Kidney (tissue), 13 donors: ENCODE measurements at regions not wholly inside any gene's neighbourhood (a gene's known extent, or its start where the extent isn't known, plus 50 kb on each side); places are given as distances from the start of the nearest gene placed in this dataset.

Experiments
- DNase-seq, 5 donors: peaks; one replicate each; pipeline ENCODE4 v3.0.0-alpha.2; 2013 to 2020
- FAIRE-seq: peaks from 2 replicates; lab custom pipeline; 2012; peaks lifted over from hg19 to GRCh38; lab: Jason Lieb, UNC
- H3K27ac ChIP-seq, 2 donors: one replicate each; pipeline ENCODE4 v1.7.0; 2013; ENCODE audit warnings: low read depth in 2 of 2, low read length in 2 of 2, inconsistent platforms in 1 of 2
- H3K27me3 ChIP-seq: one replicate; pipeline ENCODE4 v1.7.1; 2013; ENCODE audit warnings: low read length, inconsistent platforms; ENCODE audit not compliant: control insufficient read depth, insufficient read depth
- H3K36me3 ChIP-seq, 3 donors: one replicate each; pipeline versions ENCODE4 v1.7.0 to v1.7.1; 2013; ENCODE audit warnings: low read length in 3 of 3, control low read depth in 1 of 3, inconsistent platforms in 1 of 3; ENCODE audit not compliant: insufficient read depth in 3 of 3, control insufficient read depth in 2 of 3
- H3K4me1 ChIP-seq, 3 donors: one replicate each; pipeline versions ENCODE4 v1.7.0 to v1.7.1; 2013; ENCODE audit warnings: low read length in 3 of 3, inconsistent platforms in 1 of 3, low read depth in 1 of 3; ENCODE audit not compliant: control insufficient read depth in 2 of 3, insufficient read depth in 2 of 3
- H3K4me3 ChIP-seq, 3 donors: one replicate each; pipeline versions ENCODE4 v1.7.0 to v1.8.1; 2013; ENCODE audit warnings: low read length in 3 of 3, control low read depth in 1 of 3, inconsistent platforms in 1 of 3
- H3K9ac ChIP-seq, 3 donors: one replicate each; pipeline versions ENCODE4 v1.7.0 to v1.7.1; 2013; ENCODE audit warnings: low read length in 3 of 3, control low read depth in 1 of 3, inconsistent platforms in 1 of 3
- H3K9me3 ChIP-seq, 3 donors: one replicate each; pipeline versions ENCODE4 v1.7.0 to v1.7.1; 2013; ENCODE audit warnings: low read length in 3 of 3, control low read depth in 1 of 3, inconsistent platforms in 1 of 3; ENCODE audit not compliant: control insufficient read depth in 2 of 3, insufficient read depth in 1 of 3
- intact Hi-C: fragments of 100-400 bp; cut with DNase I; formaldehyde crosslinking; loops from one replicate; pipeline ENCODE4 v1.11.1; 2022
- TF ChIP-seq, protein P1 (sequence below): IDR thresholded peaks from 3 replicates; pipeline ENCODE4 v1.5.1; 2012; ENCODE audit warnings: mild to moderate bottlenecking, moderate library complexity, borderline replicate concordance; ENCODE audit not compliant: insufficient read depth; ENCODE audit errors: extremely low read depth
- donor health status: control.
- donor health status: control.
- donor health status: control.
- donor health status: control.
- donor health status: control.
- donor health status: DM: yes; HTN: yes; CAD: no.
- donor health status: Normal renal cell carcinoma (clear cell type).

DNA sequence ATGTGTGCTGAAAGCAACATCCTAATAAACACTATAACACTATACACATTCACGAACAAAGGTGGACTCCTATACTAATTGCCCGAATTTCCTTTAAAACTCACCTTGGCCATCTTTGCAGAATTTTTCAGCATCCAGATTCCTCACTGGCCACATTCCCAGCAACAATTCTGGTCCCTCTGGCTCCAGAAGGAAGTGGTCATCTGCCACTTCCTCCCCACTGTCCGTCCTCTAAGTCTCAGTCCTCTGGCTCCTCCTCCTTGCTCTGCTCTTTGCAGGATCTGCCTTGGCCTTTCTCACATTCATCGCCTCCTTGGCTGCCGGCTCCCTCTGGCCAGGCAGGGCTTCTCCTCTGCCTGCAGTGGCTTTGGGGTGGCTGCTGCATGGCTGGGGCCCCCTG lies 426.0 kb downstream of the FUT8 start:
- Histone ChIP-seq H3K27ac (no peak overlapping the region), H3K36me3 (no peaks in the 10 kb centered on the region), H3K4me3 (no peak overlapping the region), H3K27me3 (no peaks in the 10 kb centered on the region), H3K4me1 (no peaks in the 10 kb centered on the region), H3K9ac (no peak overlapping the region), H3K9me3 (no peaks in the 10 kb centered on the region)
- intact Hi-C loops: no loop called here
- TF ChIP-seq, protein P1, sequence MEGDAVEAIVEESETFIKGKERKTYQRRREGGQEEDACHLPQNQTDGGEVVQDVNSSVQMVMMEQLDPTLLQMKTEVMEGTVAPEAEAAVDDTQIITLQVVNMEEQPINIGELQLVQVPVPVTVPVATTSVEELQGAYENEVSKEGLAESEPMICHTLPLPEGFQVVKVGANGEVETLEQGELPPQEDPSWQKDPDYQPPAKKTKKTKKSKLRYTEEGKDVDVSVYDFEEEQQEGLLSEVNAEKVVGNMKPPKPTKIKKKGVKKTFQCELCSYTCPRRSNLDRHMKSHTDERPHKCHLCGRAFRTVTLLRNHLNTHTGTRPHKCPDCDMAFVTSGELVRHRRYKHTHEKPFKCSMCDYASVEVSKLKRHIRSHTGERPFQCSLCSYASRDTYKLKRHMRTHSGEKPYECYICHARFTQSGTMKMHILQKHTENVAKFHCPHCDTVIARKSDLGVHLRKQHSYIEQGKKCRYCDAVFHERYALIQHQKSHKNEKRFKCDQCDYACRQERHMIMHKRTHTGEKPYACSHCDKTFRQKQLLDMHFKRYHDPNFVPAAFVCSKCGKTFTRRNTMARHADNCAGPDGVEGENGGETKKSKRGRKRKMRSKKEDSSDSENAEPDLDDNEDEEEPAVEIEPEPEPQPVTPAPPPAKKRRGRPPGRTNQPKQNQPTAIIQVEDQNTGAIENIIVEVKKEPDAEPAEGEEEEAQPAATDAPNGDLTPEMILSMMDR: no peak
- FAIRE-seq (no peak), DNase-seq (no peak)

DNA sequence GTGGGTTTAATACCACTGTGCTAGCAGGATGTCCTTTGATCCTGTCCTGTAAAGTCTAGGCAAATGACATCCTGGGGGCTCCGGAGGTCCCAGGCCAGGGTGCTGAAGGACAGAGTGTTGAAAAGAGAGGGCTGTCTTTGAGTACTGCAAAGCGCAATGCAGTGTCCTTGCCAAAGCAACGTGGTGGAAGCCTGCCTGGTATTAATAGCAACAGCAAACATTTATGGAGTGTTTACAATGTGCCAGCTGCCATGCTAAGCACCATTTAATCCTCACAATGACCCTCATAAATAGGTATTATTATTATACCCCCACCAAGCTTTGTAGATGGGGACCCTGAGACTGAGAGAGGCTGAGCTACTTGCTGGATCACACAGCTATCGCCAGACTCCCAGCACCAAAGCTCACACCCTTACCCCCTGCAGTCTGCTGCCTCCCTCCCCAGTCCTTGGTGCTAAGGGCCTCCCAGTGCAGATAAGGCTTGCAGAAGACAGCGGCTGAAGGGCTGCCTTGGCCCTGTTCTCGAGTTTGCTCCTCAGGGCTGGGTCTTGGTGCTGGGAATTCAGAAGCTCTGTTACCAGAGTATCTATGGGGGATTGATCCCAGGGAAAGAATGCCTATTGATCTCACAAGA lies 427.7 kb downstream of the FUT8 start:
- Histone ChIP-seq H3K9ac (no peak overlapping the region), H3K9me3 (no peaks in the 10 kb centered on the region), H3K4me1 (no peaks in the 10 kb centered on the region), H3K4me3 (no peak overlapping the region), H3K36me3 (no peaks in the 10 kb centered on the region), H3K27me3 (no peaks in the 10 kb centered on the region), H3K27ac (no peak overlapping the region)
- intact Hi-C loops: no loop called here
- no peak for FAIRE-seq
- TF ChIP-seq, protein P1: no peak
- no peak for DNase-seq

DNA sequence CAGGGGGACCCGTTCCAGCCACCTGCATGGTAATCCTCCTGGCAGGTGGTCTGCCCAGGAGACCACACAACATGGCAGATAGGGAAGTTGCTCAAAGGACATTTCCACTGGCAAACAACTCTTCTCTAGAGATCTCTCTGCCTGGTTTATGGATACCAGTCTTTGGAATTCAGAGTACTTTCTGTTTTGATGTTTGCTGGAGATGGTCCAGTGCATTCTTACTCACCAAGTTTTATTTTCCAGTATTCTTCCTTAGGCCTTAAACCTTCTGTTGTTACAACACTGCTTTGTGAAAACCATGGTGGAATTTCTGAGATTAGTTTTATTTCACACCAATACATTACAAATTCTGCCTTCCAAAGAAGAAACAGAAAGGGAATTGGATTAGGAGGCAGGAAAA lies 428.3 kb downstream of the FUT8 start:
- Histone ChIP-seq H3K4me3 (no peak overlapping the region), H3K9me3 (no peaks in the 10 kb centered on the region), H3K36me3 (no peaks in the 10 kb centered on the region), H3K27ac (no peak overlapping the region), H3K4me1 (no peaks in the 10 kb centered on the region), H3K27me3 (no peaks in the 10 kb centered on the region), H3K9ac (no peak overlapping the region)
- TF ChIP-seq, protein P1: no peak
- FAIRE-seq: no peak
- intact Hi-C loops: no loop called here
- DNase-seq: no peak
